Putamen (tissue), 1 donor: ENCODE measurements at regions not wholly inside any gene's neighbourhood (a gene's known extent, or its start where the extent isn't known, plus 50 kb on each side); places are given as distances from the start of the nearest gene placed in this dataset.
A peak's percentile ranks its signal among the peaks of the same experiment; 100 is the strongest.

ENCODE experiments used
- DNase-seq: peaks from one replicate; pipeline ENCODE4 v3.0.0-alpha.2; 2016; ENCODE audit warnings: low spot score

GRCh38 chrX:39853417-39854030, 244.2 kb downstream of the BCOR start:
- DNase-seq = no peak

GRCh38 chrX:39854772-39855747, 242.7 kb downstream of the BCOR start:
- DNase-seq = no peak

GRCh38 chrX:39855748-39856129, 242.0 kb downstream of the BCOR start:
- DNase-seq = no peak

GRCh38 chrX:39856472-39857121, 241.2 kb downstream of the BCOR start:
- DNase-seq = no peak

GRCh38 chrX:39857780-39858179, 240.0 kb downstream of the BCOR start:
- no peak for DNase-seq

GRCh38 chrX:39859991-39860861, 237.5 kb downstream of the BCOR start:
- no peak for DNase-seq

GRCh38 chrX:39862963-39863362, 234.8 kb downstream of the BCOR start:
- DNase-seq = no peak

- DNase-seq = no peak
Measured at GRCh38 chrX:39866229-39866628, 231.5 kb downstream of the BCOR start.

- DNase-seq = no peak
Measured at GRCh38 chrX:39869846-39870601, 227.7 kb downstream of the BCOR start.

GRCh38 chrX:39871648-39872047, 226.1 kb downstream of the BCOR start:
- DNase-seq = no peak

- DNase-seq = no peak
Measured at GRCh38 chrX:39873117-39873516, 224.6 kb downstream of the BCOR start.

- no peak for DNase-seq
Measured at GRCh38 chrX:39874202-39874816, 223.4 kb downstream of the BCOR start.

- DNase-seq = no peak
Measured at GRCh38 chrX:39875834-39876628, 221.7 kb downstream of the BCOR start.

- DNase-seq = no peak
Measured at GRCh38 chrX:39877905-39878304, 219.9 kb downstream of the BCOR start.

GRCh38 chrX:39883666-39884065, 214.1 kb downstream of the BCOR start:
- no peak for DNase-seq

- DNase-seq = peak; percentile 47
Measured at GRCh38 chrX:39886282-39886681, 211.5 kb downstream of the BCOR start.

GRCh38 chrX:39888730-39889129, 209.0 kb downstream of the BCOR start:
- DNase-seq = no peak

GRCh38 chrX:39889704-39890103, 208.1 kb downstream of the BCOR start:
- DNase-seq = no peak

GRCh38 chrX:39890807-39891206, 207.0 kb downstream of the BCOR start:
- DNase-seq = no peak

- DNase-seq = no peak
Measured at GRCh38 chrX:39891781-39892180, 206.0 kb downstream of the BCOR start.
